Right atrium auricular region (tissue), 2 donors: ENCODE measurements at regions not wholly inside any gene's neighbourhood (a gene's known extent, or its start where the extent isn't known, plus 50 kb on each side); places are given as distances from the start of the nearest gene placed in this dataset.

Experiments used
- DNase-seq: peaks from one replicate; pipeline ENCODE4 v3.0.0-alpha.2; 2019; ENCODE audit warnings: low spot score
- H3K27ac ChIP-seq, 2 donors: fragments of 200-600 bp; sonication (generic); 1 replicate in 1 of 2; 2 replicates in 1 of 2; pipeline ENCODE4 v1.5.1; 2016 to 2019
- H3K27me3 ChIP-seq, 2 donors: fragments of 200-600 bp; sonication (generic); one replicate each; pipeline versions ENCODE4 v1.5.1 to v1.6.0; 2017 to 2019
- H3K36me3 ChIP-seq: fragments of 200-600 bp; sonication (generic); one replicate; pipeline ENCODE4 v1.5.1; 2016
- H3K4me1 ChIP-seq, 2 donors: fragments of 200-600 bp; sonication (generic); one replicate each; pipeline versions ENCODE4 v1.5.1 to v1.6.0; 2017 to 2019
- H3K4me3 ChIP-seq, 2 donors: fragments of 200-600 bp; sonication (generic); 1 replicate in 1 of 2; 2 replicates in 1 of 2; pipeline ENCODE4 v1.5.1; 2017 to 2019; ENCODE audit warnings: mild to moderate bottlenecking in 1 of 2, moderate library complexity in 1 of 2
- H3K9me3 ChIP-seq, 2 donors: fragments of 200-600 bp; sonication (generic); one replicate each; pipeline ENCODE4 v1.5.1; 2019
- CTCF ChIP-seq, 2 donors: fragments of 200-600 bp; sonication (generic); IDR thresholded peaks; one replicate each; pipeline ENCODE4 v1.5.1; 2019; ENCODE audit warnings: antibody characterized with exemption in 2 of 2

GRCh38 chr7:25391295-25391861 lies 163.1 kb upstream of the NPVF start:
- no peaks in the 10 kb centered on the region for H3K4me1 ChIP-seq
- no peak overlapping the region for H3K27ac ChIP-seq
- DNase-seq = no peak
- no peaks in the 10 kb centered on the region for H3K9me3 ChIP-seq
- peak; percentile 35 to 65 for TF ChIP-seq CTCF (IDR thresholded peaks at IDR 0.05)
- no peaks in the 10 kb centered on the region for H3K36me3 ChIP-seq
- no peak overlapping the region for H3K4me3 ChIP-seq
- no peaks in the 10 kb centered on the region for H3K27me3 ChIP-seq

- DNase-seq = no peak
- H3K4me3 ChIP-seq = no peak overlapping the region
- no peak for TF ChIP-seq CTCF (IDR thresholded peaks at IDR 0.05)
- no peaks in the 10 kb centered on the region for H3K9me3 ChIP-seq
- H3K4me1 ChIP-seq = no peaks in the 10 kb centered on the region
- no peak overlapping the region for H3K27ac ChIP-seq
- no peaks in the 10 kb centered on the region for H3K27me3 ChIP-seq
- no peaks in the 10 kb centered on the region for H3K36me3 ChIP-seq
Measured at GRCh38 chr7:25391961-25392587, 163.8 kb upstream of the NPVF start.

GRCh38 chr7:25392588-25393338 lies 164.5 kb upstream of the NPVF start:
- Histone ChIP-seq H3K9me3 (no peaks in the 10 kb centered on the region), H3K27ac (no peak overlapping the region), H3K36me3 (no peaks in the 10 kb centered on the region), H3K27me3 (no peaks in the 10 kb centered on the region), H3K4me1 (no peaks in the 10 kb centered on the region), H3K4me3 (no peak overlapping the region)
- DNase-seq = no peak
- no peak for TF ChIP-seq CTCF (IDR thresholded peaks at IDR 0.05)

- Histone ChIP-seq H3K4me3 (no peak overlapping the region), H3K27me3 (no peaks in the 10 kb centered on the region), H3K9me3 (no peaks in the 10 kb centered on the region), H3K27ac (no peak overlapping the region), H3K36me3 (no peaks in the 10 kb centered on the region), H3K4me1 (no peaks in the 10 kb centered on the region)
- TF ChIP-seq CTCF (IDR thresholded peaks at IDR 0.05) = no peak
- no peak for DNase-seq
Measured at GRCh38 chr7:25395976-25396375, 167.7 kb upstream of the NPVF start.

GRCh38 chr7:25396668-25397067 lies 168.4 kb upstream of the NPVF start:
- DNase-seq = no peak

More at GRCh38 chr7:25396668-25397067, 168.4 kb upstream of the NPVF start:
- Histone ChIP-seq H3K27ac (no peak overlapping the region), H3K4me1 (no peaks in the 10 kb centered on the region), H3K36me3 (no peaks in the 10 kb centered on the region), H3K9me3 (no peaks in the 10 kb centered on the region), H3K27me3 (no peaks in the 10 kb centered on the region), H3K4me3 (no peak overlapping the region)
- no peak for TF ChIP-seq CTCF (IDR thresholded peaks at IDR 0.05)
